Endothelial cell of umbilical vein (primary cell): ENCODE measurements at regions not wholly inside any gene's neighbourhood (a gene's known extent, or its start where the extent isn't known, plus 50 kb on each side); places are given as distances from the start of the nearest gene placed in this dataset.

Experiments used
- EZH2 ChIP-seq: IDR thresholded peaks from 2 replicates; pipeline ENCODE4 v1.6.1; 2012; ENCODE audit warnings: borderline replicate concordance, low read depth, mild to moderate bottlenecking, moderate library complexity, low read length, inconsistent platforms; ENCODE audit not compliant: severe bottlenecking
- FOS ChIP-seq: IDR thresholded peaks from 2 replicates; pipeline ENCODE4 v1.6.1; 2011; ENCODE audit warnings: mild to moderate bottlenecking, low read length, moderate library complexity, borderline replicate concordance; ENCODE audit not compliant: insufficient read depth
- JUN ChIP-seq: IDR thresholded peaks from 2 replicates; pipeline ENCODE4 v1.6.1; 2011; ENCODE audit warnings: borderline replicate concordance, low read depth; ENCODE audit not compliant: insufficient read length, insufficient read depth
- MYC ChIP-seq: IDR thresholded peaks from one replicate; pipeline ENCODE4 v1.6.1; 2011; ENCODE audit warnings: mild to moderate bottlenecking, low read depth, low read length
- POLR2A ChIP-seq: IDR thresholded peaks from 2 replicates; pipeline ENCODE4 v1.6.1; 2012; ENCODE audit warnings: low read depth, mild to moderate bottlenecking, control low read depth, low read length
- POLR2AphosphoS5 ChIP-seq: IDR thresholded peaks from 2 replicates; pipeline ENCODE4 v1.6.1; 2012; ENCODE audit warnings: low read depth, mild to moderate bottlenecking, control low read depth, low read length, moderate library complexity; ENCODE audit not compliant: insufficient read depth
- TF ChIP-seq, protein P1 (sequence below), 2 donors: IDR thresholded peaks; 1 replicate in 1 of 2; 2 replicates in 1 of 2; pipeline ENCODE4 v1.5.1; 2011; ENCODE audit warnings: low read length in 2 of 2, mild to moderate bottlenecking in 2 of 2, moderate library complexity in 2 of 2, control low read depth in 1 of 2, inconsistent platforms in 1 of 2, low read depth in 1 of 2; ENCODE audit not compliant: insufficient read depth in 1 of 2; ENCODE audit errors: extremely low read depth in 1 of 2

DNA sequence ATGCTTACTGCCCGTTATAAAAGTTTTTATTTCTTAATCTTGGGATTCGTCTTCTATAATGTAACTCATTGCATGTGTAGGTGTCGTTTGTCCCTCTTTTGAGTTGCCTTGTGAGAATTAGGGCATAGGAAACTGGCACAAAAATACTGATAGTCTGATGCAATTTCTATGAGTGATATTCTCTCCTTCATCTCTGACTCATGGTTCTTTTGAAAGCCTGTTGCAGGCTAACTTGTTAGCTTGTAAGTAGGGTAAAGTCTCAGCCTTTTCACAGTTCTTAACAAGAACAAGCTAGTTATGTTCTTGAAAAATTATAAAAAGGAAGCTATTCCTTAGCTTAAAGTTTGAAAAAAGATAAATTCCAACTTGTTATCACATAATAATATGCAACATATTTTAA lies 1085.4 kb upstream of the NRXN1 start:
- TF ChIP-seq EZH2 (no peak), FOS (no peak), POLR2AphosphoS5 (no peak), JUN (no peak), POLR2A (no peak), MYC (no peak)
- TF ChIP-seq, protein P1, sequence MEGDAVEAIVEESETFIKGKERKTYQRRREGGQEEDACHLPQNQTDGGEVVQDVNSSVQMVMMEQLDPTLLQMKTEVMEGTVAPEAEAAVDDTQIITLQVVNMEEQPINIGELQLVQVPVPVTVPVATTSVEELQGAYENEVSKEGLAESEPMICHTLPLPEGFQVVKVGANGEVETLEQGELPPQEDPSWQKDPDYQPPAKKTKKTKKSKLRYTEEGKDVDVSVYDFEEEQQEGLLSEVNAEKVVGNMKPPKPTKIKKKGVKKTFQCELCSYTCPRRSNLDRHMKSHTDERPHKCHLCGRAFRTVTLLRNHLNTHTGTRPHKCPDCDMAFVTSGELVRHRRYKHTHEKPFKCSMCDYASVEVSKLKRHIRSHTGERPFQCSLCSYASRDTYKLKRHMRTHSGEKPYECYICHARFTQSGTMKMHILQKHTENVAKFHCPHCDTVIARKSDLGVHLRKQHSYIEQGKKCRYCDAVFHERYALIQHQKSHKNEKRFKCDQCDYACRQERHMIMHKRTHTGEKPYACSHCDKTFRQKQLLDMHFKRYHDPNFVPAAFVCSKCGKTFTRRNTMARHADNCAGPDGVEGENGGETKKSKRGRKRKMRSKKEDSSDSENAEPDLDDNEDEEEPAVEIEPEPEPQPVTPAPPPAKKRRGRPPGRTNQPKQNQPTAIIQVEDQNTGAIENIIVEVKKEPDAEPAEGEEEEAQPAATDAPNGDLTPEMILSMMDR (IDR thresholded peaks at IDR 0.05; ENCODE audit: extremely low read depth in 1 of 2, insufficient read depth in 1 of 2, low read depth in 1 of 2, low read length in 2 of 2): no peak
